Stimulated activated memory B cell treated with anti-CD40 and anti-IgM and Interleukin-4, amounts not matched to agents 10 μg/mL and 1 μg/mL and 100 μg/mL, for 72 hours (primary cell): ENCODE measurements at regions not wholly inside any gene's neighbourhood (a gene's known extent, or its start where the extent isn't known, plus 50 kb on each side); places are given as distances from the start of the nearest gene placed in this dataset.
"Not testable (repeated sequence)": the region's sequence is repeated elsewhere in the genome, so short reads cannot be mapped to it uniquely, and the experiment has no call there.

ENCODE experiments used
- ATAC-seq: fragments of 150-1000 bp; cut with Tn5 transposase; 2 replicates; pipeline ENCODE4 v1.10.0; 2021
- H3K27ac Mint-ChIP-seq: one replicate; pipeline ENCODE4 v1.8.0; 2022; ENCODE audit warnings: mild to moderate bottlenecking, mixed read lengths
- H3K27me3 Mint-ChIP-seq: one replicate; pipeline ENCODE4 v1.8.0; 2022; ENCODE audit warnings: mixed read lengths
- H3K36me3 Mint-ChIP-seq: one replicate; pipeline ENCODE4 v1.8.0; 2022; ENCODE audit warnings: mixed read lengths
- H3K4me1 Mint-ChIP-seq: one replicate; pipeline ENCODE4 v1.8.0; 2022; ENCODE audit warnings: mixed read lengths
- H3K4me3 Mint-ChIP-seq: one replicate; pipeline ENCODE4 v1.8.0; 2022; ENCODE audit warnings: mild to moderate bottlenecking, moderate library complexity, mixed read lengths
- H3K9me3 Mint-ChIP-seq: one replicate; pipeline ENCODE4 v1.8.0; 2022; ENCODE audit warnings: mixed read lengths

DNA sequence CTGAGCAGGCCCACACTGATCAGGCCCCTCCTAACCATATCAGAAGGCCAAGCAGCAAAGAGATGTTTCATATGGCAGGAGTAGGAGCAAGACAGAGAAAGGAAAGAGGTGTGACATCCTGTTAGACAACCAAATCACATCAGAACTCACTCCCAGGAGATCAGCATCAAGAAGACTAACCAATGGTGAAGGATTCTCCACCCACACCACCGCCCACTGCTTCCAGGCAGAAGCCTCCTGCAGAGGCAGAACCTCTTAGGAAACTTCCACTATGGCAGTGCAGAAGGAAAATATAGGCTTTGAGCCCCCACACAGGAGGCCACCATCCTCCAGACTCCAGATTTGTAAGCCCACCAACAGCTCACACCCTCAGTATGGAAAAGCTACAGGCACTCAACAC lies 624.7 kb upstream of the DEFB115 start:
- not testable (repeated sequence) for H3K4me3 Mint-ChIP-seq, H3K27me3 Mint-ChIP-seq, H3K4me1 Mint-ChIP-seq, ATAC-seq, H3K9me3 Mint-ChIP-seq, H3K36me3 Mint-ChIP-seq, H3K27ac Mint-ChIP-seq

GRCh38 chr20:30641522-30641921 lies 615.9 kb upstream of the DEFB115 start:
- H3K9me3 Mint-ChIP-seq, H3K4me3 Mint-ChIP-seq, H3K27ac Mint-ChIP-seq, H3K27me3 Mint-ChIP-seq, H3K36me3 Mint-ChIP-seq, H3K4me1 Mint-ChIP-seq, ATAC-seq: not testable (repeated sequence)

DNA sequence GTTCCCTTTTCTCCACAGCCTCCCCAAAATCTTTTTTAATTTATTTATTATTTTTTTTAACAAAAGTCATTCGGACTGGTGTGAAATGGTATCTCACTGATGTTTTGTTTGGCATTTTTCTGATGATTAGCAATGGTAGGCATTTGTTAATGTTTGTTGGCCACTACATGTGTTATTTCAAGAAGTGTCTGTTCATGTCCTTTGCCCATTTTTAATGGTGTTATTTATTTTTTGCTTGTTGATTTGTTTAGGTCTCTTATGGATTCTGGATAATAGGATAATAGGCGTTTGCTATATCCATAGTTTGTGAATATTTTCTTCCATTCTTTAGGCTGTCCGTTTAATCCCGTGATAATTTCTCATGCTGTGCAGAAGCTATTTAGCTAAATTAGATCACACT lies 596.5 kb upstream of the DEFB115 start:
- not testable (repeated sequence) for H3K27me3 Mint-ChIP-seq, H3K27ac Mint-ChIP-seq, H3K36me3 Mint-ChIP-seq, H3K4me3 Mint-ChIP-seq, ATAC-seq, H3K4me1 Mint-ChIP-seq, H3K9me3 Mint-ChIP-seq

- ATAC-seq, H3K27ac Mint-ChIP-seq, H3K4me3 Mint-ChIP-seq, H3K9me3 Mint-ChIP-seq, H3K4me1 Mint-ChIP-seq, H3K27me3 Mint-ChIP-seq, H3K36me3 Mint-ChIP-seq: not testable (repeated sequence)
Observed at GRCh38 chr20:30668418-30668817, 589.0 kb upstream of the DEFB115 start.

DNA sequence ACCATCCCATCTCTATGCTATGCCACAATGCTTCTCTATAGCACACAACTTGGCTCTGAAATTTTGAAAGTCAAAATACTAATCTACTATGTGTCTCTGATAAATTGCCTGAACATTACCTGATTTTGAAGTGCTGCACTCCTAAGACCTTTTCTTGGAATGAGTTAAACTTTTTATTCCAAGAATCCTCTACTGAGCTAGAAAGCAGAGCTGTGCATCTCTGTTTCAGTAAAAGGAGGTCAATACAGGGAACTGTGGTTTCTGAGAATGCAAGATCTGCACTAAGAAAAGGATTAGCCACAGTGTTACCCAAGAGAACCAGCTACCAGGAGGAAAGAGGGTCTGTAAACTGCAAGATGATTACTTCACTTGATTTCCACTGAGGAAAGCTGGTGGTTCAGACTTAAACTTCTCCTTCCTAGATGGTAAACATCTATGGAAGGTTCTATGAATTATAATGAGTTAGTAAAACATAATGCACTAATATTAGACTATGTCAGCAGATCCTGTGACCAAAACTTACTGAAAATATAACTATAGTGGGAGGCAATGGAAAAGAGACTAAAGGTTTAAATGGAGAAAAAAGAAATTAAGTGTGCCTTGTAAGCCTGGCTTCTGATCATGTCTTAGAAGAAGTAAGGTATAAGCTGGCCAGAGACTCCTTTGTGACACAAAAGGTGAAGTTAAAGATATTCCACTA lies 588.0 kb upstream of the DEFB115 start:
- not testable (repeated sequence) for H3K27me3 Mint-ChIP-seq, ATAC-seq, H3K27ac Mint-ChIP-seq, H3K9me3 Mint-ChIP-seq, H3K4me3 Mint-ChIP-seq, H3K36me3 Mint-ChIP-seq, H3K4me1 Mint-ChIP-seq

DNA sequence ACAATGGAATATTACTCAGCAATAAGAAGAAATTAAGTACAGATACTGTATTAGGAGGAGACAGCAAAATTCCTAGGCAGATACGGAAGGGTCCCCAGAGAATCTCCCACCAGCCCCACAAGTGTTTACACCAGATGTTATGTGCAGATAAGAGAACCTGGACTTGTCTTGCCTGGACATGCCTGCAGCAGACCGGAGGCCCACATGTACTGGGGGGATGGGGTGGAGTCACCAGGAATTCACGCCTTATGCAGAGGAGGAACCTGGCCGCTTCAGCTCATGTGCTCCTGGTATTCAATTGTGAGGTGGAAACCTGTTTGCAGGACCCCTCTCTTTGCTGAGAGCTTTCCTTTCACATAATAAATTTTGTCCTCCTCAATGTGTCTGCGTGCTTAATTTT lies 586.3 kb upstream of the DEFB115 start:
- ATAC-seq, H3K27me3 Mint-ChIP-seq, H3K36me3 Mint-ChIP-seq, H3K9me3 Mint-ChIP-seq, H3K27ac Mint-ChIP-seq, H3K4me3 Mint-ChIP-seq, H3K4me1 Mint-ChIP-seq: not testable (repeated sequence)

- not testable (repeated sequence) for H3K4me1 Mint-ChIP-seq, H3K27me3 Mint-ChIP-seq, H3K27ac Mint-ChIP-seq, H3K36me3 Mint-ChIP-seq, H3K9me3 Mint-ChIP-seq, ATAC-seq, H3K4me3 Mint-ChIP-seq
Observed at GRCh38 chr20:30675988-30676564, 581.4 kb upstream of the DEFB115 start.

DNA sequence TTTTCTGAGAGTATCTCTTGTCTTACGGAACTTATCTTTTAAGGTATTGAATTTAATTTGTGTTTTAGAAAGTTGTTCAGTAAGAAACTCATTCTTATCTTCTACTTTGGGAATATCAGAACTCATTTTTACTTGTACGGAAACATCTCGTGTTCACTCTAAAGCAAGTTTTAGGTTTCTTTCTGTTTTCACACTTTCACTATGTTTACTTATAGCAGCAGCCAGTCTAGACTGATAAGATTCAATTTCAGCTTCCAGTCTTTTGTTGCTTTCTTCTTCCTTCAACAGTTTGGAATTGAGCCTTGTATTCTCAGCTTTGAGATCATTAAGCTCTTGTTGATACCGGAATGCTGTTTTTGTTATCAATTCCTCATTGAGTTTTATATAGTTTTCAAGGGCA lies 575.2 kb upstream of the DEFB115 start:
- not testable (repeated sequence) for H3K4me3 Mint-ChIP-seq, H3K36me3 Mint-ChIP-seq, H3K27ac Mint-ChIP-seq, H3K27me3 Mint-ChIP-seq, H3K4me1 Mint-ChIP-seq, ATAC-seq, H3K9me3 Mint-ChIP-seq

DNA sequence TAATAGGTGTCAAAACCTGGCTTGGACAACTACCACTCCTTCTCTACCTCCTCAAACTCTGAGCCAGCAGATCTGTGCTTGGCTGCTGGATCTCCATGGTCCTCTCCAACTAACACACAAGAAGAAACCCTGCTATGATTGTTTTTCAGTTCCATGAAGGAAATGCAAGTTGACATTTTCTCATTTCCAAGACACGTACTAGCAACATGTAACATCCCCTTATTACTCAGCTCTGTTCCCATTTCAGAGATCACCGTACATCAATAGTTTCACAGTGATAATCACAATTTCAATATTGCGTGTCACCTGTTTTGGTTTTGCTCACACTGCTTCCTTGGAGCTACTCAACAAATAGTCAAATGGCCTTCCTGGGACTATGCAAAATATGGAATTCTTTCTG lies 544.6 kb upstream of the DEFB115 start:
- H3K4me1 Mint-ChIP-seq, ATAC-seq, H3K36me3 Mint-ChIP-seq, H3K9me3 Mint-ChIP-seq, H3K27me3 Mint-ChIP-seq, H3K4me3 Mint-ChIP-seq, H3K27ac Mint-ChIP-seq: not testable (repeated sequence)

DNA sequence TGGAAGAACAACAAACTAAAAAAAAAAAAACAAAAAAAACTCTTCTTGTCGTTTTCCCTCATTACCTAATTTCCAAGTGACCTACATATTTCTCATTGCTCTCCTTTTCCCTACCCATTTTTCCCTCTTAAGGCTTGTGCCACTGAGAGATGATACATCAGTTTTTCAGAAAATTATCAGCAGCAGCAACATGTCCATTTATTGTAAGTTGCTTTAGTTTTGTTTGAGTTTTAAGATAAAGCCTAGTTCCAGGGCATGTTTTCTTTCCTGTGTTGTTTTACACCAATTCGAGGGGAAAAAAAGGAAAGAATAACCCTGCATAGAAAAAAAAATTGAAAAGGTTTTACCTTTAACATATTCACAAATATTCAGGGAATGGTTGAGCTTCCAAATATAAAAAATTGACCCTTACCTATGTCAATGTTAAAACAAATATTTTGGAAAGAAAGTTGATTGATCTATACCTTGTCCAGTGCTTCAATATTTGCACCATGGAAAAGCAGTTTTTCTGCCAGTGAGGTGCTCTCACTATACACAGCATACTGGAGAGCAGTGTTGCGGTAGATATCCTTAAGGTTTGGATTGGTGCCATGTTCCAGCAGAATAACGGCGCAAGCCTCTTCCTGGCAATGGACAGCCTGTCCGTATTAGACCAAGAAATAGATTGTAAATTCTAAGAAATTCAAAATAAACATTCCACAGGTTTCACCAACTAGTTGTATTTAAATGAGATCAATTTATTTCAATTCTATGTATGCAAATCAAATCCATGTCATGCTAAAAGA lies 537.9 kb upstream of the DEFB115 start:
- not testable (repeated sequence) for H3K4me3 Mint-ChIP-seq, H3K9me3 Mint-ChIP-seq, H3K36me3 Mint-ChIP-seq, H3K4me1 Mint-ChIP-seq, ATAC-seq, H3K27ac Mint-ChIP-seq
- H3K27me3 Mint-ChIP-seq: peaks cover 12% of the 10 kb centered on the region

GRCh38 chr20:30723511-30723910 lies 534.0 kb upstream of the DEFB115 start:
- H3K4me3 Mint-ChIP-seq, H3K27ac Mint-ChIP-seq, ATAC-seq, H3K36me3 Mint-ChIP-seq, H3K4me1 Mint-ChIP-seq, H3K9me3 Mint-ChIP-seq: not testable (repeated sequence)
- peaks cover 18% of the 10 kb centered on the region for H3K27me3 Mint-ChIP-seq

DNA sequence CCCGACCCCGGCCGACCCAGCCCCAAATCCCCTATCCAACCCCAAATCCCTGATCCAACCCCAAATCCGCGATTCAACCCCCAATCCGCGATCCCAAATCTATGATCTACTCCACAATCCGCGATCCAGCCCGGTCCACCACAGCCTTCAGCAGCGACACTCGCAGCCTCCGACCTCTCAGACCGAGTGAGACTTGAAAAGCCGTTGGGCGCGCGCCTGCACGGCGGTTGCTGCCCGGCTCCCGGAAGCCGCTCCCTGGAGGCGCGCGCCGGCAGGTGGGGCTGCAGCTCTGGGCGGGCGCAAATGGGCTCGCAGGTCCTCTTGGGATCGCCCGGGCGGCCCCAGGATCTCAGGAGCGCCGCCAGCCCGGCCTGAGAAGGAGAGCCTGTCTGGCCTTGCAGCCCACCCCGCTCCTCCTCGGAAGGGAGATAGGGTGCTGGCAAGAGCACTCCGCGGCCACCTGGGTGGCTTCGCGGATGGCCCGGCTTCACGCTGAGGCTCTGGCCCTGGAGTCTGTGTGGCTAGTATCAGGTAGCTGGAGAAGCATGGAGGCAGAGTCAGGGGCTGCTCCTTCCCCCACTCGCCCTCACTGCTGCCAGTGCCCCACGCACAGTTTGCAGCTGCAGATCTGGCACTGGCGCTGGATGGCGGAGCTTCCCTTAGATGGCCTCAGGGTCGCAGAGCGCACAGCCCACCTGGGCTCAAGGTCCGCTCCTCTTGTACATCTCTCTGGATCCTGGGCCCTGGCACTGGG lies 533.4 kb upstream of the DEFB115 start:
- not testable (repeated sequence) for H3K9me3 Mint-ChIP-seq, H3K36me3 Mint-ChIP-seq, ATAC-seq, H3K4me1 Mint-ChIP-seq, H3K27ac Mint-ChIP-seq, H3K4me3 Mint-ChIP-seq
- H3K27me3 Mint-ChIP-seq: peaks cover 18% of the 10 kb centered on the region

GRCh38 chr20:30724688-30725074 lies 532.8 kb upstream of the DEFB115 start:
- H3K27ac Mint-ChIP-seq, H3K4me1 Mint-ChIP-seq, H3K4me3 Mint-ChIP-seq: not testable (repeated sequence)

GRCh38 chr20:30725188-30725587 lies 532.3 kb upstream of the DEFB115 start:
- not testable (repeated sequence) for H3K4me1 Mint-ChIP-seq, H3K9me3 Mint-ChIP-seq, H3K27ac Mint-ChIP-seq, H3K36me3 Mint-ChIP-seq, ATAC-seq, H3K4me3 Mint-ChIP-seq
- H3K27me3 Mint-ChIP-seq: peaks cover 18% of the 10 kb centered on the region

More at GRCh38 chr20:30724688-30725074, 532.8 kb upstream of the DEFB115 start:
- H3K27me3 Mint-ChIP-seq: peaks cover 18% of the 10 kb centered on the region
- not testable (repeated sequence) for H3K36me3 Mint-ChIP-seq, ATAC-seq, H3K9me3 Mint-ChIP-seq

GRCh38 chr20:30728271-30728885 lies 529.1 kb upstream of the DEFB115 start:
- H3K9me3 Mint-ChIP-seq, H3K4me3 Mint-ChIP-seq, H3K36me3 Mint-ChIP-seq, H3K4me1 Mint-ChIP-seq, H3K27ac Mint-ChIP-seq, ATAC-seq: not testable (repeated sequence)
- peaks cover 18% of the 10 kb centered on the region for H3K27me3 Mint-ChIP-seq
